ENCODE measurements at regions not wholly inside any gene's neighbourhood (a gene's known extent, or its start where the extent isn't known, plus 50 kb on each side); places are given as distances from the start of the nearest gene placed in this dataset.

- no peak for TF ChIP-seq CTCF (IDR thresholded peaks at IDR 0.05; ENCODE audit: extremely low read depth in 1 of 2, insufficient read depth in 1 of 2, low read depth in 1 of 2, low read length in 2 of 2)
- TF ChIP-seq EZH2 (IDR thresholded peaks at IDR 0.05; ENCODE audit: borderline replicate concordance, low read depth, low read length, severe bottlenecking) = no peak
- no peak for TF ChIP-seq POLR2A (IDR thresholded peaks at IDR 0.05; ENCODE audit: low read depth, low read length)
- no peak for TF ChIP-seq MYC (IDR thresholded peaks at IDR 0.05; ENCODE audit: low read depth, low read length)
- TF ChIP-seq POLR2AphosphoS5 (IDR thresholded peaks at IDR 0.05; ENCODE audit: insufficient read depth, low read depth, low read length) = no peak
- no peak for TF ChIP-seq JUN (IDR thresholded peaks at IDR 0.05; ENCODE audit: borderline replicate concordance, insufficient read depth, insufficient read length, low read depth)
- no peak for TF ChIP-seq FOS (IDR thresholded peaks at IDR 0.05; ENCODE audit: borderline replicate concordance, insufficient read depth, low read length)
Measured at GRCh38 chr2:56685205-56685604, 501.4 kb downstream of the CCDC85A start.

Data from endothelial cell of umbilical vein (primary cell).